G401.6 (cell line): ENCODE measurements at regions not wholly inside any gene's neighbourhood (a gene's known extent, or its start where the extent isn't known, plus 50 kb on each side); places are given as distances from the start of the nearest gene placed in this dataset.

ENCODE experiments used
- FAIRE-seq: peaks from 2 replicates; lab custom pipeline; 2012; peaks lifted over from hg19 to GRCh38; lab: Jason Lieb, UNC

DNA sequence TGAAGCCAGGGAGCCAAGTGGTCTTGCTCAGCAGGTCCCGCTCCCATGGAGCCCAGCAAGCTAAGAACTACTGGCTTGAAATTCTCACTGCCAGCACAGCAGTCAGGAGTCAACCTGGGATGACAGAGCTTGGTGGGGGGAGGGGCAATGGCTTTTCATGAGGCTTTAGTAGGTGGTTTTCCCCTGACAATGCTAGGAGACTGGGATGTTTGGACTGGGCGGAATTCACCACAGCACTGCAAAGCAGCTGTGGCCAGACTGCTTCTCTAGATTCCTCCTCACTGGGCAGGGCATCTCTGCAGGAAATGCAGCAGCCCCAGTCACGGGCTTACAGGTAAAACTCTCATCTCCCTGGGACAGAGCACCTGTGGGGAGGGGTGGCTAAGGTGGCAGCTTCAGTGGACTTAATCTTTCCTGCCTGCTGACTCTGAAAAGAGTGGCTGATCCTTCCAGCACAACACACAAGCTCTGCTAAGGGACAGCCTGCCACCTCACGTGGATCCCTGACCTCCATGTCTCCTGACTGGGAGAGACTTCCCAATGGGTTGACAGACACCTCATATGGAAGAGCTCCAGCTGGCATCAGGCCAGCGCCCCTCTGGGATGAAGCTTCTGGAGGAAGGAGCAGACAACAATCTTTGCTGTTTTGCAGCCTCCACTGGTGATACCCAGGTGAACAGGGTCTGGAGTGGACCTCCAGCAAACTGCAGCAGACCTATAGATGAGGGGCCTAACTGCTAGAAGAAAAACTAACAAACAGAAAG, 349.7 kb upstream of the ST6GAL2 start:
- FAIRE-seq: no peak

DNA sequence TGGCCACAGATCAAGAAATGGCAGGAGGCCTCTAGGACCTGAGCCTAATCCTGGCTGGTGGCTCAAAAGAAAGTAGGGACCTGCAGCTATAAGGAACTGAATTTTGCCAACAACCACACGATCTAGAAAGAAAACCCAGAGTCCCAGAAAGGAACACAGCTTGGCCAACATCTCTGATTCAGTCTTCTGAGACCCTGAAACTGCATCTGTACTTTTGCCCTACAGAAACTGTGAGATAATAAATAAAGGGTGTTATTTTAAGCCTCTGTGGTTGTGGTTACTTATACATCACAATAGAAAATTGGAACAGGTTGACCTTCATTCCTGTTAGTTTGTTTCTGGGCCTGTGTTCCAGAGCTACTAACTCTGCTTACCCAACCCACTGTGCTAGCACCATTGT, 356.8 kb upstream of the ST6GAL2 start:
- FAIRE-seq: no peak

DNA sequence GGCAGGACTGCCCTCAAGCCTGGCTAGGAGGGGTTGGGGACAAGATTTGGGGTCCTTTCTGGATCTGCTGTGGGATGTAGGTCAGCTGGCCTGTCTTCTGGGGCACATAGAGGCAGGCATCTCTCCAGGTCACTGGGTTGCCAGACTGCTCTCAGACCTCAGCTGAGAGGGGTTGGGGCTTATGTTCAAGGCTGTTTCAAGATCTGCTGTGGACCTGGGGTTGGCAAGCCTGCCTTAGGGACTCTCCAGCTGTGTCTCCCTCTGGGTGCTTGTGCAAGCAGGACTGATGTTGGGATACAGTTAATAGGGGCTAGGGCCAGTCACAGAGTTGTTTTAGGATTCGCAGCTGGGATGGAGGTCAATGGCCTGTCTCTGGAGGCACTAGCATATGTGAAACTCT, 363.0 kb upstream of the ST6GAL2 start:
- FAIRE-seq: no peak

DNA sequence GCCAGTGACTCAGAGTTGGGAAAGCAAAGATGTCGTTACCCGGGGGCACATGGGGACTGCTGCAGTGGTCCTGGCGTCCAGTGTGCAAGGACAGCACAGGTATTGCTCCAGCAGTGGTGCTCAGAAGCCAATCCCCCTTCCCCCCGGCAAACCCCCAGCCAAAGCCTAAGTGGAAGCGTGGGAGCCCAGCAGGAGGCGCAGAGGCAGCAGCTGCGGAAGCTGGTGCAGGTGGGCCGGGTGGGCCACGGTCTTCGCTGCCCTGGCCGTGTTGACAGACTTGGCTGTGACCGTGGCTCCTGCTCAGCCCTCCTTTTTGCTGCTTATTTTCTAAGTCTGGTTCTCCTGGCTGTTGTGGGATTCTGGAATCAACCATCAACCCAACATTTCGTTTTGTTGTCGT, 369.8 kb upstream of the ST6GAL2 start:
- no peak for FAIRE-seq

DNA sequence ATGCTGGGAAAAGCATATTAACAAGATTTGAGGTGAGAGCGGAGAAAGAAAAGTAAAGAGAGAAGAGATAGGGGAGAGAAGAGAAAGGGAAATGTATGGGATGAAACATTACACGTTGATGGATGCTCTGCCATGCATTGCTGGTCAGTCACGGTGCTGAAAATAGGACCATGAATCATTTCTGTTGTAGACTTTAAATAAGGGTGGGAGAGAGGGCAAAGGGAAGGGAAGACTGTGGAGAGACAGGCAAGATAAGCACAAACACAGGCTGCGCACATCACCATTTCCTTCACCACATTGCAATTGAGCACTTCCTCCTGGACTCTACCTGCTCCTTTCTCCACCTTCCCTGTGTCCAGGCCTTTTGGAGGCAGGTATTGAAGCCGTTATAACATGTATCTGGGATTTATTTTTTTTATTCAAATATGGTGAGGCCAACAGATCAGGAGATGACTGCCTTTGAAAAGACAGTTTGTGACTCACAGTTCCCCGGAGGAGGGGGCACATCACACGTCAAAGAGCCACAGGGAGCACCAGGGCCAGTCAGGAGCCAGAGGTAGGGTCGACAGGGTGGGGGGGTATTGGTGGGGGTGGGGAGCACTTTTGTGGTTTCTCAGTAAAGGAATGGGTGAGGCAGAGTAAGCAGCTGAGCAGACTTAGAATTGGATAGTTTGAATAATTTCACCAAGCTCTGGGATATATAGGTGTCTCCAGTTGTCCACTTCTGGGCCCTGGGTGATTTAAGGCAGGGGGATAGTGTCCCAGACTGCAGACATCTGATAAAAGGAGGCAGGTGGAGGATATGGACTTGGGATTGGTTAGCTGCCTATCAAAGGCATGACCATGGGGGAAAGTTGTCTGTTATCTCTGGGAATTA, 372.8 kb upstream of the ST6GAL2 start:
- no peak for FAIRE-seq

DNA sequence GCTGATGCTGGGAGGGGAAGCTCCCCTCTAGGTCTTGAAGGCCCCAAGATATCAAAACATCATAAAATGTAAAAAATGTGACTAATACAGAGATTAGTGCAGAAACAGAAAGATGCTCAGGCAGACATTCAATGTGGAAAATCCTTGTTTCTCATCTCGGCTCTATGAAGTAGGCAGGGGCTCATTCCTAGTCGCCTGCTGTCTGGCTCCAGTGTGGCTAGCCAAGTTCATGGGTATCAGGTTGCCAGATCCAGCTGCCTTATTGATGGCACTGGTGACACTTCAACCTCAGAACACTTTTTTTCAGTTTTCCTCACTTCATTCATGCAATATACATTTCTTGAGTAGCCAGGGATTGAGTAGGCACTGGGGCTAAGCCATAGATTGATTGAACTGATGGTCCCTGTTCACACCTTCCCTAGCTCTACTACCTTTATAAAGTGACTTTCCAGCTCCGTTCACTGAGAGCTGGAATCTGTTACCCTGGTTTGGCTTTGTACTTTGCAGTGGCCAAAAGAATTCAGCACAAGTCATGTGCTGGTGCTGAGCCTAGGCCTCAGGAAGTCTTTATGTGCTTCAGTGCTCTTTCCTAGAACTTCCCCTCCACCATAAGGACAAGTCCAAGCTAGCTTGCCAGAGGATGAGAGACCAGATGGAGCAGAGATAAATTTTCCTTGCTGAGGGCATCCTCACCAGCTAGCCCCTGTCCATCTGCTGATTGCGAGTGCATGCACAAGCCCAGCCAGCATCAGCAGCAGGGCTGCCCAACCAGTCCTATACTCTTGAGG, 373.6 kb upstream of the ST6GAL2 start:
- no peak for FAIRE-seq

DNA sequence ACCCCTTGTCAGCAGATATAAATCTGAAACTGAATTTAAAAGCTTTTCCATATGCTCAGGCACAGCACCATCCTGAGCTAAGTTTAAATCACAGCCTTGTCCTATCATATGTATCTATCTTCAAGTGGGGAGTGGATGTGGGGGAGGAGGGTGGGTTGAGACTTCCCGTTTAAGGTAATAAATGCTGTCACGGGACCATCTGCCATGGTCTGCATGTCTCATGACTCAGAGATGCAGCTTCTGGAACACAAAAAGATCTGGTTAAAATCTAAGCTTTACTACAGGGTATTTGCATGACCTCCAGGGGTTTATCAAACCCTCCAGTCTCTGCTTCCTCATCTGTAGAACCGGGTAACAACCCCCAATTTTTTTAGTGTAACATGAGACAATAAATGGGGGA, 377.7 kb upstream of the ST6GAL2 start:
- FAIRE-seq: no peak

DNA sequence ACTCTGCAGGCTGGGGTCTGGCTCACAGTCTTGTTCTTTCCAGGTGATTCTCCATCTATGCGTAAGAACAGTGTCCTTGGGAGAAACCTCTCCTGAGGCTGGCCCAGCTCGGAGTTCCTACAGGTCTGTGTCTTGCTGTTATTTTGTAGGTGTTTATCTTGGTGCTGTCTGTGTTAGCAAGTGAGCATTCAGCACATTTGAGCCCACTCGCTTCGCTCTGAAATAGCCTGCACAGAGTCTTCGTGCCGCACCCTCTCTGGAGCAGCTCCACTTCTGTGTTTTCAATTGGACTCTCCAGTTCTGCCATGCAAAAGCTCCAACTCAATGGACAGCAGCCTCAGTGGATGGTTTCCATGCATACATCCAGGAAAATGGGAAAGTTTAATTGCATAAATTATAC, 378.2 kb upstream of the ST6GAL2 start:
- no peak for FAIRE-seq

DNA sequence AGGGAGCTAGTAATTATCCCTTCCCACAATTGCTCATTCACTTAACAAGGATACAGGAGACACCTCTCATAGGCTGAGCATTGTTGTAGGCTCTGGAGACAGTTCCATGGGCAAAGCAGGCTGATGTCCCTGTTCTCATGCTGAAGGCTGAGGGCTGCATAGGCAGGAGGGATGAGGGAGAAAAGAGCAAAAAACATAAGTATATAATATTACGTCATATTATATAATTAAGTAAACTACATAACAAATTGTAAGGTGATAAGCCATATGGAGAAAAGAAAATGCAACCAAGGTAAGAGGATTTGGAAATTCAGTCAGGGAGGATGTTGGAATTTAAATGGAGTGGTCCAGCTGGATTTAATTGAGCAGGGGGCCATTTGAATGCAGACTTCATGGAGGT, 380.6 kb upstream of the ST6GAL2 start:
- FAIRE-seq: no peak

DNA sequence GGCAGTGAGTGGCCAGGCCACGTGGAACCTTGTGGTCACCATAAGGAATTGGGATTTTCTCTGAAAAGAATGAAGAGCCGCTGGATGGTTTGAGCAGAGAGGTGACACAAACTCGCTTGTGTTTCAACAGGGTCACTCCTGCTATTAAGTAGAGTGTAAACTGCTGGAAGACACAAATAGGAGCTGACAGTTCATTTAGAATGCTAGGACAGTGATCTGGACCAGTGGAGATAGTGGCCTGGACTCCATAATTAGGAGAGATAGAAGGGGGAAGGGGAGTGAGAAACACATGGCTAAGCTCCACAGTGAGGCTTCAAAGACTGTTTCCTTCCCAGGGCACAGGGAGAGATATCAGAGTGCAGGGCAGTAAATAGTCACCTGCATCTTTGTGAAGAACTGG, 381.1 kb upstream of the ST6GAL2 start:
- FAIRE-seq: no peak

DNA sequence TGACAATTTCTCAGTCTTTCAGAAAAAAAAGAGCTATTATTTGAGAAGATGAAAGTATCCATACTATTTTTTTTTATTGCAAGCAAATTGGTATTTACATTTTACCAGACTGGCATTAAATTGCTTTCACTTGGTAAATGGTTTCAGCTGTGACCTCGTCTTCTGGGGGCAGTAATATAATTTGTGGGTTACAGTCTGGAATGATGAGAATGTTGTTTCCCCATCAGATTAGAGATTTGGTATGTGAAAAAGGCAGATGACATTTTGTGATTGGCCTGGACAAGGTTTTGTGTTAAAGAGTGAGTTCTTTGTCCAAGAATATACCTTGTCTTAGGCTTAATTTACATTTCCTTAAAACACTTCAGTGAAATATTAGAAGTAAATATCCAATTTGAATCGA, 390.1 kb upstream of the ST6GAL2 start:
- no peak for FAIRE-seq

DNA sequence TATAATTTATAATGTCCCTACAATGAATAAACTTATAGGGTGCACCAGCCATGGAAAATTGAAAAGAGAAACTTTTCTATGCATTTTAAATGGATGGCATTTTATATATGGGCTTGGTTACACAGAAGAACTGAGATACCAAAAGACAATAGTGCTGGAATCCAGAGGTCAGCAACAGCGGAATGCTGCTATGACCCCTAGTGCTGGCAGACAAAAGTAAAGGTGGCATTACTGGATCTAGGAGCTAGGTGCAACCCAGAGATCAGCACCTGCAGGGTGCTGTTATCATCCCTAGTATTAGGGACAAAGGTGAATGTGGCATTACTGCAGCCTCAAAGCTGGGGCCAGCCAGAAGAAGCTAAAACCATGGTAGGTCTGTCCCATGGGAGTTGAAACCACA, 392.7 kb upstream of the ST6GAL2 start:
- FAIRE-seq: no peak

DNA sequence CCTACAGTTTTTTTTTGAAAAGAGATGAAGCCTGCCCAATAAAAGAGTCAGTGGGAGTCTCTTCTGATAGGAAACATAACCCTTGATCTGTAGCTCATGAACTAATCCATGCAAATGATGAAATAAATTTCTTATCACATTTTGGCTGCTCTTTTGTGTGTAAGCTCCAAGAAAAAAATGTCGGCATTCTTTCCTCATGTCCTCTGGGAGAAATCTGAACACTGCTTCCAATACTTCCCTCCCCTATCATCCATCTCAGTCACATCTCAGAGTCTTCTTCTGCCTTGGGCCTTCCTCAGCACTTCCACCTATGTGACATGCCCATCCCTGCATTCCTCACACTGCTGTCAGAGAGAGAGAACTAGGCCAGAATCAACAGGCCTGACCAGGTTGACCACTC, 395.7 kb upstream of the ST6GAL2 start:
- FAIRE-seq: no peak

DNA sequence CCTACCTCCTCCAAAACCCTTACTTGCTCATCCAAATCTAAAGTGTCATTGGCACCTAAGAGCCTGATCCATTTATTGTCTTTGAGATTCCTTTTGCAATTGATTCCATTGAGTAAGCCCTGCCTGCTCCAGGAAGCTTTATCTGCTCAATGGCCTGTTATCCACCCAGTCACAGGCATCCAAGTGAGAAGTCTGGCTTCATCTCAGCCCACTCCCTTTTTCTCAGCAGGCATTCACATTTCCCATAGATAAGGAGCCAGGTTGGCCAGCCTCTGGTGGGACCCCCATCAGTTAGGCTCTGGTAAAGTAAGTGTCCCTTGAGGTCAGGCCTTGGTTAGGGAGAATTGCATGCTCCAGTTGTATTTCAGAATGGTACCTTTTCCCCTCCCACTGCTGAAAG, 396.2 kb upstream of the ST6GAL2 start:
- FAIRE-seq: no peak

DNA sequence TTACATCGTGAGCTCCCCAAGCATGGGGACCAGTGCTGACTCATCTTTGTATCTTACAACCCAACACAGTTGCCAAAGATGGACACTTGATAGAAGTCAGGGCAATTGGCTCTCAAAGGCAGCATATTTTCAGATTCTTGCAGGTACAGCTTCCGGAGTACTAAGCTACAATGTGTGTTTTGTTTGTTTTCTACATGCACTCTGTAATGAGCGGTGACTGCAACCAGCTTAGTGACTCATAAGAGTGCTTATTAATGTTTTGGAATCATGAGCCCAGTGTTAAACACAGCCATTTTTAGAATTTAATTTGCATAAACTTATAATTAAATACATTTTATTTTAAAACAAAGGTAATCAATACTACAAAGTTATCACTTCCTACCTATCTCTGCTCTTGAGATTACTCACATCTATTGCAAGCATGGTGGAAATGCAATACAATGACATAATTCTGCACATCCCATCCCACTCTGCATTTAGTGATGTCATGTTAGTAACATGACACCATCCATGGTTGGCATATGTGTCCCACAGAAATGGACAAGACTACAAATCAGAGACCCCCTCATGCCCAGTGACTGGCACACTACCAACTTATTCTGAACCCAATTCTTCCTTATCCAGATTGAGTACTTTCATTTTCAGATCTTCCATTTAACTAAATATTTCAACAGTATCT, 399.8 kb upstream of the ST6GAL2 start:
- FAIRE-seq: no peak

DNA sequence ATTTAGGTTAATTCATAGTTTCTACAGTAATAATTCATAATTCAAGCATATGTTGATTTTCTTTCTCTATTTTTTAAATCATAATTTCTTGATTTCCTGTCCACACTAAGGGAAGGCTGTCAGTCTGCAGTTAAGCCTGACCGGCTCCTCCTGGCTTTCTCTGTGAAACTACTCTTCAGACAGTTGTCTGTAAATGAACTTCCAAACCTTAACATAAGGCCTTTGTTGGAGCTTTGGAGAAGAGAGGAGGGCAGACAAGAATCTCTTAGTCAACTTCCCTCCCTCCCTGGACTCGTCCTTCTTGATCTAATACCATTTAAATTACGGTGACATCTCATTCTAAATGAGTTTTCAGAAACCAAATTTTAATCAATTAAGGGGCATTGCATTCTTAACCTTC, 404.1 kb upstream of the ST6GAL2 start:
- no peak for FAIRE-seq

DNA sequence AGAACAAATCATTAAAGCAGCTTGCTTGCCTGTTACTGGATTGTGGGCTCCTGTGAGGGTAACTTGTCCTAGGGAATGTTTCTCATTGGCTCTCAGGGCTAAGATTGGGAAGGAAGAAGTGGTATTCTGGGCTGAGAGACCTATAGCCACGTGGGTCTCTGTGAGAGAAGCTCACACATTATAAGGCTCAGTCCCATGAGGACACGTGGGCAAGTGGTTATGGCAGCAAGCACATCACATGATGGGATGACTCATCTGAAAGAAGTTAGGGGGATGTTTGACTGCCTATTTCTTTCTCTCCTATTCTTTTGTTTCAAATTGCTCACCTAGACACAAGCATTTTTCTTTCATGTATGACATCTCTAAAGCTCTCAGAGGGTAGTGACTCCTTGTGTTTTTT, 418.0 kb upstream of the ST6GAL2 start:
- FAIRE-seq: no peak

DNA sequence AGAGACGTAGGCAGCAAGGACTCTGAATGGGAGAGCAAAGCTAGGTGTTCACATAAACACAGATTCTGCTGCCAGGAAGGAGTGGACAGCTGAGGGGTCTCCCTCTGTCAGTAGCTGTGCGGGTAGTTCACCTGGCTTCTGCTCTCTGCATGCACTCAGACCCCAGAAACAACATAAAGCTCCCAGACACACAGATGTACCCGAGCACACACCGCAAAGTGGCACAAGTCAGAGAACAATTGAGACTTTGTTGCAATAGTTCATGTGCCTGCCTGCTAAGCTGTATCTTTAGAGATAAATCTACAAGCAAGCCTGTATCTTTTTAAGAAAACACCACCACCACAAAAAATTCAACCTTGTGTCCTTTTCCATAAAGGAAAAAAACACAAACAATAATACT, 420.0 kb upstream of the ST6GAL2 start:
- no peak for FAIRE-seq

DNA sequence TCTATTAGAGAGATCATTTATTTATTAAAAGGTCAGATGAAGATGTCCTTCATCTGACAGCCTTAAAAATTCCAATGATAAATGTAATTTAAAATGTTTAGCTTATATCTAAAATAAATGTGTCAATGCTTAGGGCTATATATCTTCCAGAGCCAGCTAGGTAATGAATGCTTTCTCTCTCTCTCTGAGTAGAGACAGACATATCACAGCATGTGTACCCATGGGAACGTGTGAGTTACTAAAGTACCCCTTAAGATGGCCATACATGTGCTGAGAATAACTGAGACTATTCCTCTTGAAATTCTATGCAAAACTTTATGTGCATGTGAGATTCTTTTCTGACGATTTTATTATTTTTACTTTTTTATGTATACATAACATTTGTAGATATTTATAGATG, 420.9 kb upstream of the ST6GAL2 start:
- FAIRE-seq: no peak

DNA sequence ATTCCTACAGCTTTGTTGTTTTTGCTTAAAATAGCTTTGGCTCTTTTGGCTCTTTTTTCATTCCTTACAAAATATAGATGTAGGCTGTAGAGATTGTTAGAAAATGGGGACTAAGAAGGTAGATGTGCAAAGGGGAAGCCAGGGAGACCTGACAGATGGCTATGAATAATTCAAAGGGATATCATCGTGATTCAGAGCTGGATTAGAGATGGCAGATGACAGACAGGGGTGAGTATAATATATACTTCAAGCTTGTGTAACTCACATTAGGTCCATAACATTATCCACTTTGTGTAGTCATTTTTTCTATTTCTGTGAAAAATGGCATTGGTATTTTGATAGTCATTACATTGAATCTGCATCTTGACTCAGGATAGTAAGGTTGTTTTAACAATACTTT, 422.9 kb upstream of the ST6GAL2 start:
- no peak for FAIRE-seq

DNA sequence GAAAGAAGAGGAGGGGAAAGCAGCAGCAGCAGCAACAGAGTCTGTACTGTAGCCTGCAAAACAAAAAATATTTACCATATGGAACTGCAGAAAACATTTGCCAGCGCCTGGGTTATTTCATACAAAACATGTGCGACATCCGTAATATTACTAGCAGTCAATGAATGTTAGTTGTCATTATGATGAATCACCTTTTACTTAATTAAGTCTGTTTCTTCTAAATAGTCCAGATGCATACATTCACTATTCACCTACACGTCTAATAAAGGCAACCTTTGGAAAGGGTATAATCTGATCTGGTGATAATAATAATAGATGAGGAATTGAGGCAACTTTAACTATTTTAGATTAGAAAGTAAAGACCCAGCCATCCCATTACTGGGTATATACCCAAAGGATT, 426.3 kb upstream of the ST6GAL2 start:
- no peak for FAIRE-seq

DNA sequence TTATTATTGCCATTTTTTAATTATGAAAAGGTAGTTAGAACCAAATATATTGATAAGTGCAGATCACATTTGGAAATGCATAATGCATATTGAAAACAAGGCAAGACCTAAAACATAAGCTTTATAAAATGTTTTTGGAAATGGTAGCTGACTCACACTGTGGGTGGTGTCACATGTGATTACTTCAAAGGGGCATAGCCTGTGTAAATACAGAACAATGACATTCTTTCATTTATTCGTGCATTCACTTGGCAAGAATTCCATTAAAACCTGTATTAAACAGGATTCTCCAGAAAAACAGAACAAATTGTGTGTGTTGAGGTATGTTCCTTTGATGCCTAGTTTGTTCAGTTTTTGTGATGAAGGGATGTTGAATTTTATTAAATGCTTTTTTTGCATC, 427.3 kb upstream of the ST6GAL2 start:
- FAIRE-seq: no peak

DNA sequence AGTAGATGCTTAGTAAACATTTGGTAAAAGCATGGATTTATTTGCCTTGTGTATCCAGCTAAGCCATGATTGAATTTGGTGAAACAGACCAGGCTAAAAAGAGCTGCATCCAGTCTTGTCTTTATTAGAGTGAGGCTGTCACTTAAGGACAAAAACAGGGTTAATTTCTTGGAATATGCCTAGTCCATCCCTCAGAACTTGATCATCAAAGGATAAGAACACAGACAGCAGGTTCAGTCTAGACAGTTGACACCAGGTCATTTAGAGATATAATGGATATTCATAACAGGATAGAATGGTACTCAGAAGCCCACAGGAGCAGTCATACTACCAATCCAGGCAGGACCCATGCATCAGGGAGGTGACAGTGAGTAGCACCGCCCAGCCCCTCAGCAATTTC, 434.9 kb upstream of the ST6GAL2 start:
- FAIRE-seq: no peak
